GM21529 (cell line): ENCODE measurements at regions not wholly inside any gene's neighbourhood (a gene's known extent, or its start where the extent isn't known, plus 50 kb on each side); places are given as distances from the start of the nearest gene placed in this dataset.

ENCODE experiments used
- ATAC-seq: cut with Tn5 transposase; IDR thresholded peaks from one replicate; pipeline ENCODE4 v1.9.1; 2021; ENCODE audit not compliant: unreplicated experiment

DNA sequence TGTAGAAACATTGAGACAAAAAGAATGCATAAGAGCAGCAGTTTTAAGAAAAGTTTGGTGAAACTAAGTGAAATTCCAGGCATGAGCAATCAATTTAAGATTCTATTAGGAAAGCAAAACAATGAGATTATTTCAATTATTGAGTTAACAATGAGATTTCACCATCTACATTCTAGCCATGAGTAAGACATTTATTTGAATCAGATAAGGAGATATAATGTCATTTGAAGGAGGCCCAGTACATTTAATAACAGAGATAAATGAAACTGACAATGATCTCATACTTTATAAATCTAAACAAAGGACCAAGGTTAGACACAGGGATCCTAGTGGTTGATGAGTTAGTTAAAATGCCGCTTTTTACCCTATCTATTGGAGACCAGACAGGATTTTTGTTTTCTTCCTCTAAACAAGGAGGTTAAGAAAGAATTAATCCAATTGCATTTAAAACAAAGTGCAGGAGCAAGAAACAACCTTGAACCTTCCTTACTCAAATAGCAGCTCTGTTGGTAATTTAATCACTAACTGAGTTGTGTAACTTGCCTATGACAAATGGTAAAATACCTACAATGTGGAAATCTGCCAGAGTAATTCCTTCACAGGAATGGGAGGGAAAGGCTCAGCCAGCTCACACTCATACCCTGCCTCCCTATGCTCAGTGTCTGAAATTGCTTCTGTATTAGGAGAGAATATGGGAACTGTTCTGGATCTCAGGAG lies 103.5 kb upstream of the NR3C1 start:
- ATAC-seq = no peak

DNA sequence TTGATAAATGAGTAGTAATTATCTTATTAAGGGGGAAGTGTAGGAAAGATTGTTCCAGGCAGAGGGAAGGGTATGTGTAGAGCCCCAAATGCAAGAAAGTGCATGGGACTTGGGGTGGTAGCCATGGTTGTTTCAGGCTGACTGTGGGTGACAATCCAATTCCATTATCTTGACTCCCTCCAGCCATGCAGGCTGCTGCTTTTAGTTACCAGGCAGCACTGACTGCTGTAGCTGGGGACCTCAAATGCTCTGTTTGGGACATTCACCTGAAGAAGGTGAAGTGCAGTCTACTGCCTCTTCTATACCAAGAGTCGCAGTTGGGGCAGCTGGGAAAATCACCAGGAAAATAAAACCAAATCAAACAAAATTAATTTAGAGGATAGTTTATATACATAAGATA lies 102.4 kb upstream of the NR3C1 start:
- no peak for ATAC-seq

DNA sequence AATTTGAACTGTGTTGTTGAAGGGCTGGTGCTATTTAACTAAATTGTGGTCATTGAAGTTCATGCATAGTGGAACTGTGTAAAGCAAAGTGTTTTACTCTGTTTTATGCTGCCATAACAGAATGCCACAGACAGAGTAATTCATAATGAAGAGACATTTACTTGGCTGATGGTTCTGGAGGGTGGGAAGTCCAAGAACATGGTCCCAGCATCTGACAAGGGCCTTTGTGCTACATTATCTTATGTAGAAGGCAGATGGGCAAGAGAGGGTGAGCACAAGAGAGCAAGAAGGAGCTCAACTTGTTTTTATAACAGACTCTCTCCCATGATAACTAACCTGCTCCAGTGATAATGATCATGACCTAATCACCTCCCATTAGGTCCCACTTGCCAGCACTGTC lies 101.9 kb upstream of the NR3C1 start:
- no peak for ATAC-seq

DNA sequence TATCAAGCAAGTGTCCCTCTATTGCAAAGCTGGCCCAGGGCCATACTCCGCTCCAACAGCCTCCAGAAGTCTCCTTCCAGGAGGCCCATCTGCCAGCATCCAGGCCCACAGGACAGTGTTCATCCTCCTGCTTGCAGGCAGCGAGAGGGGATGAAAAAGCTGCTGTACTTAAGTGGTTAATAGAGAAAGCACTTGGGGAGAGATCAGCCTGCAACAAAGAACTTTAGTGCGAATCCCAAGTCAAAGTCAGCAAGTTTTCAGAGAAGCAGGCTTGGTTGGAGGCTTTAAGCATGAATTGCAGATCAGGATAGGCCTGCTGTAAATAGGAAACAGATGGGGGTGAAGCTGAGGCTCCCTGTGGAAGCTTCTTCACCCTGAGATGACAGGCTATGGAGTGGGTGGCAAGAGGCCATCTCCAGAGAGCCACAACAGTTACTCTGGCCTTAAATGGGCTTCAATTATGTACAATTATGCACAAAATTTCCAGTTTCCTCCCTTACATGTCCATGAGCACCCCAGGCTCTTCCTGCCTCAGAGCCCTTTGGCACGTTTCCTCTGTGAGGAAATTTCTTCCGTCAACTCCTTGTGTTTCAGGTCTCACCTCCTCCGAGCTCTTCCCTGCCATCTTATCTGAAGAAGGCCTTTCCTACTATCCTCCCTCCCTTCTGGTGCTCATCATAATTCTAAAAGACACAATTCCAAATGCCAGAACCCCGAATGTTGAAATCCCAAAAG lies 98.0 kb upstream of the NR3C1 start:
- no peak for ATAC-seq

DNA sequence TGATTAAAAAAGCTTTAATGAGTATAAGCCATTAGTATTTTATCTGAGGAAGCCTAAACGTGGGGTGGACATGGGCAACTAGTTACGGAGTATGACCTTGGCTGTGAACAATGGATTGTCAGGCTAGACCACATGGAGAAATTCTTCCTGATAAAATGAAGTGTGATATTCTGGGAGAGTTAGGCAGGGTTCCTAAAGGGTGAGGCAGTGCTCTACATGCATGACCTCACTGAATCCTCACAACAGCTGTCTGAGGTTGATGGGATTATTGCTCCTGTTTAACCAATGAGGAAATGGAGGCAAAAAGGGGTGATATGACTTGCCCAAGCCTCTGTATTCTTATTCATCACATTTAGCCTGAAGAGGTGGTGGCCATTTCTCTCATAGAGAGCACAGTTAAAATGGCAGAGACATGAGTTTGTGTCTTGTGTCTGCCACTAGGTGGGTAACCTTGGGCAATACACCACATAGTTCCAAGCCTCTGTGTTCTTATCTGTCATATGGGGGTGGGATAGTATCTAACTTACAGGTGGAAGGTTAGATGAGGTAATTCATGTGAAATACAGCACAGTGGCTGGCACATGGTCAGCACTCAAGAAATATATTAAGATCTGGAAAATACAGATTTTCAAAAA lies 96.1 kb upstream of the NR3C1 start:
- no peak for ATAC-seq

DNA sequence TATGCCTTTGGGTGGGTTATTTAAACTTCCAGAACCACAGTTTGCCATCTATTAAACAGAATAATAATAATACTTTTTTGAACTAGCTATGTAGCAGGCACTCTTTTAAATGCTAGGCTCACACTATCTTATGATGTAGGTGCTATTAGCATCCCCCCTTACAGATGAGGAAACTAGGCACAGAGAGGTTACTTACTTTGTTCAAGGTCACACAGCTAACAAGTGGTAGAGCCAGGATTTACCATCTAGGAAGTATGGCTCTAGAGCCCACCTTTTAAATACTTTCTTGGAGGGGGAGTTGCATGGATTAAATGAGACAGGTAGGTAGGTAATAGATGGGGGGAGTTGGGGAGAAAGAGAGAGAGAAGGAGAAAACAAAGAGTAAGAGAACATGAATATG lies 95.3 kb upstream of the NR3C1 start:
- no peak for ATAC-seq

DNA sequence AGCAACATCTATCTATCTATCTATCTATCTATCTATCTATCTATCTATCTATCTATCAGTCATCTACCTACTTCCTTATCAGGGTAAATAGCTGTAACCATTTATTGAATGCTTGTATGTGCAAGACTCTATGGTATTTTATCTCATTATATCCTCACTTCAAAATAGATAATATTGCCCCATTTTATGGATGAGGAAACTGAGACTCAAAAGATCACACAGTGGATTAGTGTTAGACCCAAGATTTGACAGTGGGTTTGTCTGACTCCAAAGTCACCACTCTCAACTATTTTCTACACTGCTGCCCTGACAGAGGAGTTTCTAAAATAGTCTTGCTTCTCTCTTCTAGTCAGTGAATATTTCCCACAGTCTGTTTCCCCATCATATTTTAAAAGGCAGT lies 94.3 kb upstream of the NR3C1 start:
- ATAC-seq = no peak

DNA sequence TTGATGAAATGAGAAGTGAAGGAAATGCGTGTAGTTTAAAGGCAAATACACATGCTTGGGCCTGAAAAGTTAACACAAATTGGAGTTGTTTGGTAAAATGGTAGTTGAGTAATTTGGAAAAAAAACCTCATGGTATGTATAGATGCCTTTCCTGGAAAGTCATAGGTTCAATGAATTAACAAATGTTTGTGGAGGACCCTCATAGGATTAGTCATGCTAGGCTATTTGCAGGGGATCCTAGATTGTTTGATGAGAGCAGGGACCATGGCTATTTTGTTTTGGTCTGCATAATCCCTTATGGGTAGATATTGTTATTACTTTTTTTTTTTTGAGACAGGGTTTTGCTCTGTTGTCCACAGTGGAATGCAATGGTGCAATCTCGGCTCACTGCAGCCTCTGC lies 93.5 kb upstream of the NR3C1 start:
- ATAC-seq = no peak

DNA sequence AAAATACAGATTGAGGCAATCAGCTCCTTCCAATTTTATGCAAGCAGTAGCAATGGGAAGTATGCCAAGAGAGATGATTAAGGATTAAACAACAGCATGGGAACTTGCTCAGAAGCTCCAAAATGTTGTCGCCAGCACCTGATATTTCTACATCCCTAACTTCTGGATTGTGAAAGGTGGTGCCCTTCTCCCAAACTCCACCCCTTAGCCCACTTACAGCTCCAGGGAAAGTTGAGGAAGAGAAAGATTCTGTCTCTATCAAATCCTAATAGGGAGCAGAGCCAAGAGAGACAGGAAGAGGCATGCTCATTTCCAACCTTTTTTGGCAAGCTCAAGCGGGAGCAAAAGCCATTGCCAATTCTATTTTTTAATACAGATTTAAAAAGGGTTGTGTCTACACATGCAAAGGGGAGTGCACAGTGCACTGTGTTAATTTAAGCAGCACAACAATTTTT lies 92.4 kb upstream of the NR3C1 start:
- ATAC-seq = no peak

DNA sequence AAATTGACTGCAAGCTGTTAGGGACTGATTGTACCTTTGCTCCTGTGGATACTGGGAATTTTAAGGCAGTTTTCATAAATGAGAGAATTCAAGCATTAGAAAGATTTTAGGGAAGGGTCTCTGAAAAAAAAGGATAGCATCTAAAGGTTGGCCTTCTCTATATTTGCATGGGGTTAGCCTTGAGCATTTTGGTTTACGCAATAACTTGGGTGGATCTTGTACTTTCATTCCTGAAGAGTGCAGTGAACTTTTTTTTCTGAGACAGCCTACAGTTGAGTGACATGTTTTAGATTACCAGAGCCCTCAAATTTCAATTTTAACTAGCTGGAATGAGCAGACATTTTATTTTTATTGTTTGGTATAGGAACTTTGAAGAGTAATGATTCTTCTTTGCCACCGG lies 91.6 kb upstream of the NR3C1 start:
- no peak for ATAC-seq

DNA sequence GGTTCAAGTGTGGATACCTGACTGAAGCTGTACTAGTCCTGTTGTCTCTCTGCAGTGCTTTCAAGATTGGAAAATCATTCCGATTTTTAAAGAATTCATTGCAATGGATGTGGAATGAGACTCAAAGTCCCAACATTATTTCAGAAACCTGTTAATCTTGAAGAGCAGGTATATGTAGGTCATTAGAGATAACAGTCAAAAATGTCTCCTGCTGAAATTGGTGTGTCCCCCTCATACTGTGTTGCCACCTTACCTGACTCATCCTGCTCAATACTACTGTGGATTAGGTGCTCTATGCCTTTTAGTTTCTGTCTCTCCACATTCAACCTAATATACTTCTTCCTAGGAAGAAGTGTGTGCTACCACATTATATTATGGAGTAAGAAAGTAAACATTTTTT lies 91.1 kb upstream of the NR3C1 start:
- no peak for ATAC-seq

DNA sequence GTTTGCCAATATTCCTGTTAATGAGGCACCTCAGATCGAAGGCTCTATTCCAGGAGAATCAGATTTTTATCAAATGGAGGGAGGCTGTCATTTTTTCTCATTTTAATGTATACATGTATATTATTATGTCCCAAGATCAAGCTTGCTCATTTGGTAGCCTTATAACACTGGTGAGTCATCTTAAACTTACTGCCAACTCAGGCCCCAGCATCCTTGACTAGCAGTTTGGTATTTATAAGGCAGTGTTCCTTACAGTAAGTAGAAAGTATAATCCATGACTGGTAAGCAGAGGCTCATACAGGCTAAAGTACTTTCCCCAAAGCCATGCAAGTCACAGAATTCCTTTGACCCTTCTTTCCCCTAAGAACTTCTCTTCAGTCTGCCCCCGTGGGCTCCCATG lies 90.7 kb upstream of the NR3C1 start:
- ATAC-seq = no peak

DNA sequence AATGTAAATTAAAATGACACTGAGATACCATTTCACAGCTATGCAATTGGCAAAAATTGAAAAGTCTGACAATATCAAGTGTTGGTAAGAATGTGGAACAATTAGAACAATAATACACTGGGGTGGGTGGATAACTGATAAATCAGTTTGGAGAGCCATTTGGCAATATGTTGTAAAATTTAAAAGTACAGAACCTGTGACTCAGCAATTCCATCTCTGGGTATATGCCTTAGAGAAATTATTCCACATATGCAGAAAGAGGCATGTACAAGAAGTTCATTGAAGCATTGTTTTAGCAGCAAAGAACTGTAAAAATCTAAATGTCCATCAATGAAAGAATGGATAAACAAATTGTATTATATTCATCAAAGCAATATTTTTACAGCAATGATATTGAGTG lies 89.3 kb upstream of the NR3C1 start:
- ATAC-seq = no peak

DNA sequence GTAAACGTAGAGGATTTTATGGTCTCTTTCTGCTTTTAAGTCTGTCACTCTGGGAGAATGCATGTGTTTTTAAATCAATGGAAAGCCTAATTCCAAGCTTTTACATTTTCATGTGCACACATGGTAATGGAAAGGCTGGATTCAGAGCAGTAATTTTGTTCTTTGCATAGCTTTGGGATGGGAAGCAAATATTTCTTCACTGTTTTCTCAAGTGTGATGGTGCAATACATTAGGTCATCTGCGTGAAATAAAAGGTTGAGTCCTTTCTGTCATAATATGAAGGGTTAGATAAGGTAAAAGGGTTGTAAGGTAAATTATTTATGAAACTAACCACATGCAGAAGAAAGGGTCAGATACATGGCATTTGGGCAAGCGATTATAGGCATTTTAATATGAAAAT lies 88.2 kb upstream of the NR3C1 start:
- no peak for ATAC-seq

DNA sequence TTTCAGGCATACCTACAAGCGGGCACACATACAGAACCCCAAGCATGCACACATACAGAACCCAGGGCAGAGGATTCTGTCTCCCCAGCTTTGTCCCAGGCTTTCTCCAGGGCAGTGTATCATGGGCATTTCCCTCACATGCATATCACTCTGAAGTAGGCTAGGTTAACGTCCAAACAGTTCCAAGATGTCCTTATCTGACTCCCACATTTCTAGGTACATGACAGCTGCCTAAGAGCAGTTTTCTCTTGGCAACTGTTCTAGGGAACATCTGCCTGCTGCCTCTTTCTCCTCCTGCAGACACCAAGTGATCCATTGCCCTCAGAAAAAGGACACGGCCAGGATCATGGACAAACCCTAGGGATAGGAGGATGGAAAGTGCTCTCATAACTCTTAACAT lies 84.9 kb upstream of the NR3C1 start:
- no peak for ATAC-seq

DNA sequence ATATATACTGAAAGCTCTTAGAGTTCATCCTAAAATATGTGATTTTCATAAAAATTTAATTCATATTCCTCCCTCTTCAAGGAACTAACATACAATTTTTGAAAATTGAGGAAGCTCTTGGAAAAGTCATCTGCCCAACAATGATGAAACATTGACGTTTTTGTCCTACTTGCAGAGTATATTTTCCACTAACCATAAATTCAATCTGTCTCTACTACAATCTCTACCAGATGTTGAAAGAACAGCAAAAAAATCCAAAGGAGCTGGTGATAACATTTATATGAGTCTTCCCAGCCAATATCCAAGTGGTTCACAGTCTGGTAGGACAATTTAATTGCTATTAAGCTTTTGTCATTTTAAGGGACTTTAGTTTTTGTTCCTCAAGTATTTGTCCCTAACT lies 81.1 kb upstream of the NR3C1 start:
- no peak for ATAC-seq

DNA sequence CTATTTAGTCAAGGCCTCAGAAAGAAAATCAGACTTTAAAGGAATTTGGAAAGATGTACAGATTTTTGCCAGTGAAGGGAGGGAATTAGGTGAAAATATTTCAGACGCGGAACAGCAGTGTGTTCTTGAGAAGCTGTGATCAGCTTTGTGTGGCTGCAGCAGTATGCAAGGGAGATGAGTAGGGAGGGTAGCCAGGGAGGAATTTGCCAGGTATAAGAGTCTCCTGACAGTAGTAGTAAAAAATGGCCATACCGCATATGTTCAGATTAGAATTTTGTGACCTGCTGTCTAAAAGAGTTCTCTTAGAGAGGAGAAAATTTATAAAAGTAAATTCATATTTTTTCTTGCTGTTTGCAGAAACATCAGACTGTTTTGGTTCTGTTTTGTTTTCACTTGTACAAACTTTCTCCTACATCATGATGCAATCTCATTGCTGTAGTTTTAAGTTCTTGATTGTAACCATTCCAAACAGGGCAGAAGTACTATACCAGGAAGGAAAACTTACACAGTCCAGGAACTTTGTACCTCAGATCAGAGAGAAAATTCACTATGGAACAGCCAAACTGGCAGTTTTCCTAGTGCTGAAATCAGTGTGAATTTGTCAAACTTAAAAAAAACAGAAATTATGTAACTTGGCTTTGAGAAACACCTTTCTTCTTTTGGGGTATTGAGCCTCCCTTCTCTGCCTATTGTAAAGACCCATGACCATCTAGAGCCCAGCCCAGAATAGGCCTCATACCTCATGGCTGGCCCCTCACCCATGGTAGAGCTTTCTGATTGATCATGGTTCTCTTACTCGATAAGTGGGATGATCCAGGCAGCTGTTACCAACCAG lies 78.4 kb upstream of the NR3C1 start:
- no peak for ATAC-seq

DNA sequence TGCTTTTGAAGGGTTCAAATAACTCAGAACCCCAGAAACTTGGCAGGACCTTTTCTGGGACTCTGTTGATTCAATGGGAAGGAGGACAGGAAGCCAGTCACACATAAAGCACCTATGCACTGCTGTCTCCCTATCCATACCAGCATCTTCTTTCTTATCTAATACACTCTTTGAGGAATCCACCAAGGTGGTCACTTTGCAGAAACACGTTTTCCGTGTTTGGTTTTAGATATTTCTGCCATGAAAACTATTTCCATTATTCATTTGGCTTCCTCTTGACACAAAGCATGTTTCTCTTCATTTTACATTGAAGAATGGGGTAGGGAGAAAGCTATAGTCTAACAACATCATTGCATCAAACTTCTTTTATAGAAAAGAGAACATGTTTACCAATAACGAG lies 76.5 kb upstream of the NR3C1 start:
- ATAC-seq = no peak

DNA sequence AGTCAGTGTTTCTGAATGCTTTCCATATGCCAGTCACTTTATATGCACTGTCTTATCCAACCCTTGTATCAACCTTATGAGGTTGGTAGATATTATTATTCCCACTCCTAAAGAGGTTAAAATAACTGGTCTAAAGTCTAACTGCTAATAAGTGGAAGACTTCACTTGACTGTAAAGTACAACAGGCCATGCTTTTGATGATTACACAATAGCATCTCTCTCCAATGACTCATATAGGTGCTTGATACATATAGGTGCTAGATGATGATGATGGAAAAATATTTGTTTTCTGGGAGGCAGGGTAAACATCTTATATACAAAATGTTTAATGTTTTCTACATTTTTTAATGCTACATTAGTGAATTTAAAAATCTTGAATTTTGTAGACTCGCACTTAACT lies 75.9 kb upstream of the NR3C1 start:
- no peak for ATAC-seq

DNA sequence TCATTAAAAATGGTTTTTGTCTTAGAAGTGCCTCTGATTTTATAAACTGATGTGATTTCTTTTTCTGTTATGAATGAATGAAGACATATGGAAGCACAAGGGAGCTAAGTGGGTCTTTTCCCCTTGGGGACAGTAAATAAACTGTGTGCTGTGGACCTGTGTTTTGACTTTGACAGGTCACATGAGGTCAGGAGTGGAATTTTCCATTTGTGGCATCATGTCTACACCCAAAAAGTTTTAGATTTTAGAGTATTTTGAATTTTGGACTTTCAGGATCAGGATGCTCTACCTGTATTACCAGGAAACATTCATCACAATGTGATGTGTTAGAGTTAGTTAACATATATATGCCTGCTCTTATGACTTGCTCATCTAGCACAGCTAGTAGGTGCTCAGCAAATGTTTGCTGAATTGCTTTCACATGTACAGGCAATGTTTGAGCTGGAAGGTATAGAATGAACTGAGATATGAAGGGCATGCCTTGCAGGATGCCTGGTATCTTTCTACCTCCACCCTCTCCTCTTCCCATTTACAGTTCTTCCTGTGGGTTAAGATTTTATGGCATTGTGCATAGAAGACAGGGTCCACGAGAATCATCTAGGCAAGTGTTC lies 73.2 kb upstream of the NR3C1 start:
- no peak for ATAC-seq

DNA sequence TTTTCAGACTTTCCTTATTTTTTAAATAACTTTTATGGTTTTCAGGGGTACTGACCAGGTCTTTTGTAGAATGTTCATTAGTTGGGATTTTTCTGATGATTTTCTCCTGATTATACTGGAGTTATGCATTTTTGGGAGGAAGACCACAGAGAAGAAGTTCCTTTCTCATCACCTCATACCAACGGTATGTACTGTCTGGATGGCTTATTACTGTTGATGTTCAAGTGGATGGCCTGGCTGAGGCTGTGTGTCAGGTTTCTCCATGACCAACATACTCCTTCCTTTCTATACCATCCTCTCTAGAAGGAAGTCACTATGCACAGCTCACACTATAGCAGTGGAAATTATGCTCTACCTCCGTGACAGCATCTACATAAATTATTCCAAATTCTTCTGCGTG lies 71.1 kb upstream of the NR3C1 start:
- ATAC-seq = no peak
